ENCODE measurements at regions not wholly inside any gene's neighbourhood (a gene's known extent, or its start where the extent isn't known, plus 50 kb on each side); places are given as distances from the start of the nearest gene placed in this dataset.

GRCh38 chr3:22491344-22491743, 711.8 kb upstream of the UBE2E2 start:
- DNase-seq (ENCODE audit: low read depth, low spot score) (no peak), FAIRE-seq (no peak)
- CTCF ChIA-PET, result no interaction called here
- POLR2A ChIA-PET, result no interaction called here
- Histone ChIP-seq H3K9ac (replicated peaks; ENCODE audit: extremely low read depth, insufficient read depth, low read length) (no peak overlapping the region), H3K9me3 (replicated peaks; ENCODE audit: control insufficient read depth, insufficient read depth, low read length) (no peaks in the 10 kb centered on the region), H3K4me1 (ENCODE audit: control insufficient read depth, extremely low read depth, insufficient read depth, low read length) (no peaks in the 10 kb centered on the region), H3K9me1 (replicated peaks; ENCODE audit: control insufficient read depth, extremely low read depth, insufficient read depth, low read length) (no peaks in the 10 kb centered on the region), H3K27me3 (ENCODE audit: control insufficient read depth in 2 of 2, insufficient read depth in 2 of 2, low read length in 2 of 2) (no peaks in the 10 kb centered on the region), H3K27ac (ENCODE audit: insufficient read depth, low read depth, low read length) (no peak overlapping the region), H3K36me3 (ENCODE audit: control insufficient read depth in 2 of 2, extremely low read depth in 1 of 2, insufficient read depth in 2 of 2, low read length in 2 of 2) (no peaks in the 10 kb centered on the region), H4K20me1 (replicated peaks; ENCODE audit: control insufficient read depth, extremely low read depth, insufficient read depth, low read length) (no peaks in the 10 kb centered on the region), H2AFZ (ENCODE audit: low read depth, low read length) (no peak overlapping the region), H3K79me2 (ENCODE audit: control insufficient read depth, insufficient read depth, low read length) (no peaks in the 10 kb centered on the region), H3K4me3 (replicated peaks in 1 of 3; ENCODE audit: insufficient read depth in 1 of 3, low read depth in 1 of 3, low read length in 3 of 3) (no peak overlapping the region), H3K4me2 (ENCODE audit: insufficient read depth, low read length) (no peak overlapping the region)
- BruUV-seq (replicated peaks), result no TSS peak
- dilution Hi-C loops (cut with MboI; ENCODE audit: extremely low pct_ligation_motif_present, low sequenced_read_pairs) (no loop called here), intact Hi-C loops (cut with micrococcal nuclease) (no loop called here)
- TF ChIP-seq POLR2A (IDR thresholded peaks at IDR 0.05; ENCODE audit: low read depth, low read length), result no peak

- Histone ChIP-seq H3K4me3 (replicated peaks in 1 of 3; ENCODE audit: insufficient read depth in 1 of 3, low read depth in 1 of 3, low read length in 3 of 3) (no peak overlapping the region), H3K4me1 (ENCODE audit: control insufficient read depth, extremely low read depth, insufficient read depth, low read length) (no peaks in the 10 kb centered on the region), H3K4me2 (ENCODE audit: insufficient read depth, low read length) (no peak overlapping the region), H3K9me1 (replicated peaks; ENCODE audit: control insufficient read depth, extremely low read depth, insufficient read depth, low read length) (no peaks in the 10 kb centered on the region), H3K9ac (replicated peaks; ENCODE audit: extremely low read depth, insufficient read depth, low read length) (no peak overlapping the region), H3K36me3 (ENCODE audit: control insufficient read depth in 2 of 2, extremely low read depth in 1 of 2, insufficient read depth in 2 of 2, low read length in 2 of 2) (no peaks in the 10 kb centered on the region), H3K27ac (ENCODE audit: insufficient read depth, low read depth, low read length) (no peak overlapping the region), H3K79me2 (ENCODE audit: control insufficient read depth, insufficient read depth, low read length) (no peaks in the 10 kb centered on the region), H3K27me3 (ENCODE audit: control insufficient read depth in 2 of 2, insufficient read depth in 2 of 2, low read length in 2 of 2) (no peaks in the 10 kb centered on the region), H3K9me3 (replicated peaks; ENCODE audit: control insufficient read depth, insufficient read depth, low read length) (peaks cover under 1% of the 10 kb centered on the region), H4K20me1 (replicated peaks; ENCODE audit: control insufficient read depth, extremely low read depth, insufficient read depth, low read length) (no peaks in the 10 kb centered on the region), H2AFZ (ENCODE audit: low read depth, low read length) (no peak overlapping the region)
- intact Hi-C loops (cut with micrococcal nuclease), result no loop called here
- DNase-seq (ENCODE audit: low read depth, low spot score), result no peak
- FAIRE-seq, result no peak
- ChIA-PET POLR2A (no interaction called here), CTCF (no interaction called here)
- dilution Hi-C loops (cut with MboI; ENCODE audit: extremely low pct_ligation_motif_present, low sequenced_read_pairs), result no loop called here
- BruUV-seq (replicated peaks), result no TSS peak
- TF ChIP-seq POLR2AphosphoS5 (IDR thresholded peaks at IDR 0.05; ENCODE audit: insufficient read depth, low read depth, low read length) (no peak), MYC (IDR thresholded peaks at IDR 0.05; ENCODE audit: low read depth, low read length) (no peak), POLR2A (IDR thresholded peaks at IDR 0.05; ENCODE audit: low read depth, low read length) (no peak), CTCF (IDR thresholded peaks at IDR 0.05; ENCODE audit: extremely low read depth in 1 of 2, insufficient read depth in 1 of 2, low read depth in 1 of 2, low read length in 2 of 2) (no peak), MAX (IDR thresholded peaks at IDR 0.05; ENCODE audit: insufficient read depth, insufficient read length) (no peak), EZH2 (IDR thresholded peaks at IDR 0.05; ENCODE audit: borderline replicate concordance, low read depth, low read length, severe bottlenecking) (no peak), FOS (IDR thresholded peaks at IDR 0.05; ENCODE audit: borderline replicate concordance, insufficient read depth, low read length) (no peak), JUN (IDR thresholded peaks at IDR 0.05; ENCODE audit: borderline replicate concordance, insufficient read depth, insufficient read length, low read depth) (no peak), GATA2 (IDR thresholded peaks at IDR 0.05; ENCODE audit: insufficient read depth, insufficient read length, low read depth, low read length) (no peak)
These were observed 710.8 kb upstream of the UBE2E2 start for GRCh38 chr3:22492342-22492741.

All from endothelial cell of umbilical vein (primary cell).